PC-3 (cell line): ENCODE measurements at regions not wholly inside any gene's neighbourhood (a gene's known extent, or its start where the extent isn't known, plus 50 kb on each side); places are given as distances from the start of the nearest gene placed in this dataset.

Experiments
- ATAC-seq: fragments of 200-7000 bp; cut with Tn5 transposase; 2 replicates; pipeline ENCODE4 v1.9.1; 2020; ENCODE audit warnings: mild to moderate bottlenecking, moderate library complexity
- BruUV-seq: library from RNA; stranded (reverse); fragments of 400-500 nt; replicated peaks from 2 replicates; lab custom pipeline; 2021; lab: Mats Ljungman, UMichigan
- CTCF ChIA-PET: fragments of 300-600 bp; sonication (Branson Sonifier 250); formaldehyde crosslinking; loops from one replicate; lab custom pipeline; 2022; ENCODE audit warnings: antibody characterized with exemption; lab: Charles Lee
- POLR2A ChIA-PET: fragments of 300-600 bp; sonication (Branson Sonifier 250); formaldehyde crosslinking; loops from one replicate; lab custom pipeline; 2022; ENCODE audit warnings: antibody characterized with exemption; ENCODE audit not compliant: unreplicated experiment; lab: Charles Lee
- DNase-seq: peaks from one replicate; pipeline ENCODE4 v3.0.0-alpha.2; 2015
- H2AFZ ChIP-seq: fragments of 300-600 bp; sonication (generic); 2 replicates; pipeline ENCODE4 v1.6.0; 2016; ENCODE audit warnings: antibody characterized with exemption, low read length
- H3F3A ChIP-seq: fragments of 300-600 bp; sonication (generic); one replicate; pipeline ENCODE4 v1.6.0; 2017; ENCODE audit warnings: antibody characterized with exemption, low read length, control low read depth, mild to moderate bottlenecking; ENCODE audit not compliant: unreplicated experiment
- H3K27ac ChIP-seq: fragments of 300-600 bp; sonication (generic); 2 replicates; pipeline ENCODE4 v1.5.1; 2016; ENCODE audit warnings: mild to moderate bottlenecking, low read length
- H3K27me3 ChIP-seq: fragments of 300-600 bp; sonication (generic); 2 replicates; pipeline ENCODE4 v1.6.1; 2016; ENCODE audit warnings: low read length, mixed read lengths
- H3K36me3 ChIP-seq: fragments of 300-600 bp; sonication (generic); 2 replicates; pipeline ENCODE4 v1.6.1; 2016; ENCODE audit warnings: low read depth, mixed run types, low read length, mixed read lengths
- H3K4me1 ChIP-seq: fragments of 300-600 bp; sonication (generic); 2 replicates; pipeline ENCODE4 v1.5.1; 2016; ENCODE audit warnings: low read length; ENCODE audit not compliant: insufficient read depth
- H3K4me2 ChIP-seq: fragments of 300-600 bp; sonication (generic); 2 replicates; pipeline ENCODE4 v1.6.0; 2016; ENCODE audit warnings: low read length
- H3K4me3 ChIP-seq: fragments of 300-600 bp; sonication (generic); 2 replicates; pipeline ENCODE4 v1.5.1; 2016; ENCODE audit warnings: mild to moderate bottlenecking, low read length, mixed read lengths
- H3K79me2 ChIP-seq: fragments of 300-600 bp; sonication (generic); 2 replicates; pipeline ENCODE4 v1.6.1; 2017; ENCODE audit warnings: low read length, mixed read lengths
- H3K9ac ChIP-seq: fragments of 300-600 bp; sonication (generic); 2 replicates; pipeline ENCODE4 v1.6.0; 2016; ENCODE audit warnings: mild to moderate bottlenecking, low read length
- H3K9me2 ChIP-seq: fragments of 300-600 bp; sonication (generic); replicated peaks from 2 replicates; pipeline ENCODE4 v1.6.1; 2016; ENCODE audit warnings: mixed run types, low read length, mixed read lengths
- H3K9me3 ChIP-seq: fragments of 300-600 bp; sonication (generic); 2 replicates; pipeline ENCODE4 v1.6.1; 2016; ENCODE audit warnings: low read length, mixed read lengths
- H4K20me1 ChIP-seq: fragments of 300-600 bp; sonication (generic); 2 replicates; pipeline ENCODE4 v1.6.1; 2016; ENCODE audit warnings: low read length, mixed read lengths
- CTCF ChIP-seq: fragments of 300-600 bp; sonication (generic); conservative IDR thresholded peaks from 2 replicates; pipeline ENCODE4 v1.5.1; 2017; ENCODE audit warnings: antibody characterized with exemption, low read depth, mild to moderate bottlenecking, low read length
- EZH2 ChIP-seq: fragments of 300-600 bp; sonication (generic); IDR thresholded peaks from one replicate; pipeline ENCODE4 v1.6.1; 2017; ENCODE audit warnings: antibody characterized with exemption, mild to moderate bottlenecking, low read length; ENCODE audit not compliant: unreplicated experiment
- EZH2phosphoT487 ChIP-seq: fragments of 300-600 bp; sonication (generic); IDR thresholded peaks from 2 replicates; pipeline ENCODE4 v1.6.1; 2018; ENCODE audit warnings: mild to moderate bottlenecking, antibody characterized with exemption, low read length, borderline replicate concordance
- intact Hi-C: fragments of 100-400 bp; cut with micrococcal nuclease; formaldehyde crosslinking; loops from 2 replicates; pipeline ENCODE4 v1.9.0; 2023

- intact Hi-C loops = no loop called here
- no peaks in the 10 kb centered on the region for H3K9me3 ChIP-seq
- H3K4me2 ChIP-seq = no peak overlapping the region
- H3K4me3 ChIP-seq = no peak overlapping the region
- ATAC-seq (no peak), DNase-seq (no peak)
- H3K9me2 ChIP-seq = no peaks in the 10 kb centered on the region
- no TSS peak for BruUV-seq
- H3F3A ChIP-seq = no peaks in the 10 kb centered on the region
- H3K27ac ChIP-seq = no peak overlapping the region
- H3K79me2 ChIP-seq = no peaks in the 10 kb centered on the region
- ChIA-PET POLR2A (no interaction called here), CTCF (no interaction called here)
- H3K36me3 ChIP-seq = no peaks in the 10 kb centered on the region
- H4K20me1 ChIP-seq = no peaks in the 10 kb centered on the region
- H3K9ac ChIP-seq = no peak overlapping the region
- no peak overlapping the region for H2AFZ ChIP-seq
- TF ChIP-seq CTCF = no peak
- TF ChIP-seq EZH2phosphoT487 = no peak
- TF ChIP-seq EZH2 = no peak
- H3K27me3 ChIP-seq = no peaks in the 10 kb centered on the region
- no peaks in the 10 kb centered on the region for H3K4me1 ChIP-seq
Observed at GRCh38 chr1:24255226-24255625, 63.9 kb upstream of the GRHL3 start.

DNA sequence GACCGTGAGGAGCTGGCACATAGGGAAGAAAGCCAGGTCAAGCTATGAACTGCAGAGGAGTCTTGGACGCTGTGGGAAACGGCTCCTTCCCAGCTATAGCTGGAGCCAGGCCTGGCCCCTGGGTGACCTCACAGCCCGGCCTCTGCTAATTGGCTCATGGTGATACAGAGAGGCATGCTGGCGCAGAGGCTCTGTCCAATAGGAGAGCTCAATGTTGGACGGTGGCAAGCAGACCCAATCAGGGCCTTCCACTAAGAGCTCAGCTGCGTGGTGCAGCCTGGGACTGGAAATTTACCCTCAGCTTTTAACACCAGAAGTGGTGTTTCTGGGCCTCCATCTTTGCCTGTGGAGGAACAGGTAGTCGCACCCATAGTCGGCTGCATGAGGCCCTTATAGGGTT lies 64.4 kb upstream of the GRHL3 start:
- no peaks in the 10 kb centered on the region for H3K4me1 ChIP-seq
- no peak overlapping the region for H3K4me2 ChIP-seq
- no peaks in the 10 kb centered on the region for H3K79me2 ChIP-seq
- no peak for TF ChIP-seq EZH2
- intact Hi-C loops = no loop called here
- H3K9me2 ChIP-seq = no peaks in the 10 kb centered on the region
- no peak overlapping the region for H3K4me3 ChIP-seq
- no peak overlapping the region for H2AFZ ChIP-seq
- H3K9ac ChIP-seq = no peak overlapping the region
- no peaks in the 10 kb centered on the region for H3K36me3 ChIP-seq
- ChIA-PET POLR2A (no interaction called here), CTCF (no interaction called here)
- no peak overlapping the region for H3K27ac ChIP-seq
- H3K9me3 ChIP-seq = no peaks in the 10 kb centered on the region
- H4K20me1 ChIP-seq = no peaks in the 10 kb centered on the region
- no peaks in the 10 kb centered on the region for H3K27me3 ChIP-seq
- no TSS peak for BruUV-seq
- DNase-seq = no peak
- no peaks in the 10 kb centered on the region for H3F3A ChIP-seq
- no peak for ATAC-seq

DNA sequence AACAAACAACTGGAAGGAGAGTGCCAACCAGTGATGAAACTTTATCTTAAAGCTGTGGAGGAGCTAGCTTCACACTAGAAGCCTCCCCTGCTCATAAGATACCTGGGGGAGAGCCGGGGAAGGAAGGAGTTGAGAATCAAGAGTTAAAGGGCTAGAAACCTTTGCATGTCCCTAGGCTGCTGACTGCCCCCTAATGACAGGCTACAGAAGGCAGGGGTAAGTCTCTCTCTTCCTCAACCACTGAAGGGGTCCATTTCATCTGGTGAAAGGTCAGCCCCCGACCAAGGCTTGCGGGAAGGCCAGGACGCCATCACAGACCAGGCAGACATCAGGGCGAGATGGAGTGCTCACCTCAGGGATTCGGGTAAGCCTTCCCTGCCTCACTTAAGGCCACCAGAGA lies 65.6 kb upstream of the GRHL3 start:
- H3K4me2 ChIP-seq = no peak overlapping the region
- H3K9me2 ChIP-seq = no peaks in the 10 kb centered on the region
- H3K27me3 ChIP-seq = no peaks in the 10 kb centered on the region
- no peaks in the 10 kb centered on the region for H3K4me1 ChIP-seq
- DNase-seq (no peak), ATAC-seq (no peak)
- no peak overlapping the region for H2AFZ ChIP-seq
- no peaks in the 10 kb centered on the region for H3K36me3 ChIP-seq
- intact Hi-C loops = no loop called here
- TF ChIP-seq CTCF = 0 out of 2 replicates have a peak, but pooled peaks have one; percentile 22
- no peak for TF ChIP-seq EZH2
- POLR2A ChIA-PET = no interaction called here
- H4K20me1 ChIP-seq = no peaks in the 10 kb centered on the region
- no peaks in the 10 kb centered on the region for H3K9me3 ChIP-seq
- H3F3A ChIP-seq = no peaks in the 10 kb centered on the region
- H3K9ac ChIP-seq = no peak overlapping the region
- no peak overlapping the region for H3K4me3 ChIP-seq
- no TSS peak for BruUV-seq
- CTCF ChIA-PET = interaction anchor here (0.5 kb wide), 1 partner anchor 50 kb away, joined by 4 read pairs; no protein-coding TSS in a partner anchor
- H3K27ac ChIP-seq = no peak overlapping the region
- H3K79me2 ChIP-seq = no peaks in the 10 kb centered on the region
